Transverse colon (tissue), 4 donors: ENCODE measurements at regions not wholly inside any gene's neighbourhood (a gene's known extent, or its start where the extent isn't known, plus 50 kb on each side); places are given as distances from the start of the nearest gene placed in this dataset.

Experiments used
- CTCF ChIP-seq, 5 experiments: fragments of 200-600 bp in 3 of 5; fragments of 450-650 bp in 2 of 5; sonication (generic) in 3 of 5; IDR thresholded peaks; 1 replicate in 2 of 5; 2 replicates in 3 of 5; pipeline ENCODE4 v1.5.1; 2016 to 2017; ENCODE audit warnings: antibody characterized with exemption in 5 of 5, inconsistent platforms in 3 of 5, mild to moderate bottlenecking in 2 of 5, moderate library complexity in 1 of 5
- EP300 ChIP-seq: sonication (generic); formaldehyde crosslinking; IDR thresholded peaks from one replicate; pipeline ENCODE4 v1.6.1; 2017; ENCODE audit warnings: antibody characterized with exemption, low read depth
- POLR2A ChIP-seq: fragments of 450-650 bp; IDR thresholded peaks from one replicate; pipeline ENCODE4 v1.6.1; 2016; ENCODE audit warnings: antibody characterized with exemption, mild to moderate bottlenecking, moderate library complexity
- POLR2AphosphoS5 ChIP-seq, 3 donors: sonication (generic); formaldehyde crosslinking; IDR thresholded peaks; one replicate each; pipeline ENCODE4 v1.6.1; 2016; ENCODE audit warnings: antibody characterized with exemption in 3 of 3

GRCh38 chr18:71707400-71707799 is 836.7 kb downstream of the CBLN2 start:
- TF ChIP-seq CTCF (IDR thresholded peaks at IDR 0.05) = no peak
- TF ChIP-seq EP300 = no peak
- TF ChIP-seq POLR2A = no peak
- TF ChIP-seq POLR2AphosphoS5 (IDR thresholded peaks at IDR 0.05) = no peak
